ENCODE measurements at regions not wholly inside any gene's neighbourhood (a gene's known extent, or its start where the extent isn't known, plus 50 kb on each side); places are given as distances from the start of the nearest gene placed in this dataset.

- Histone ChIP-seq H3K36me3 (ENCODE audit: control insufficient read depth in 2 of 2, insufficient read depth in 1 of 2, low read length in 2 of 2) (no peaks in the 10 kb centered on the region), H3K27ac (ENCODE audit: extremely low read depth, low read depth, low read length) (no peak overlapping the region), H3K4me1 (ENCODE audit: control insufficient read depth, insufficient read depth, low read length) (no peaks in the 10 kb centered on the region; the same call in 1 of the 2 replicates), H3K9me3 (ENCODE audit: control insufficient read depth, insufficient read depth, low read depth, low read length) (no peaks in the 10 kb centered on the region), H3K4me3 (ENCODE audit: low read depth, low read length) (no peak overlapping the region)
- ChIA-PET CTCF (no interaction called here), POLR2A (no interaction called here)
- TF ChIP-seq ZNF48 (tag by site-specific recombination; IDR thresholded peaks at IDR 0.05) (no peak), ZNF266 (tag by site-specific recombination; IDR thresholded peaks at IDR 0.05; ENCODE audit: low read depth) (no peak), ZNF704 (tag by site-specific recombination; IDR thresholded peaks at IDR 0.05) (no peak), ZNF341 (tag by site-specific recombination; IDR thresholded peaks at IDR 0.05; ENCODE audit: low read depth) (peak; percentile 74), ZNF664 (tag by site-specific recombination; IDR thresholded peaks at IDR 0.05) (no peak), ZBTB44 (tag by site-specific recombination; IDR thresholded peaks at IDR 0.05) (no peak)
Observed at GRCh38 chr5:67639313-67639712, 442.7 kb upstream of the CD180 start.

- Histone ChIP-seq H3K9me3 (ENCODE audit: control insufficient read depth, insufficient read depth, low read depth, low read length) (no peaks in the 10 kb centered on the region), H3K4me1 (ENCODE audit: control insufficient read depth, insufficient read depth, low read length) (no peaks in the 10 kb centered on the region), H3K4me3 (ENCODE audit: low read depth, low read length) (no peak overlapping the region), H3K27ac (ENCODE audit: extremely low read depth, low read depth, low read length) (no peak overlapping the region), H3K36me3 (ENCODE audit: control insufficient read depth in 2 of 2, insufficient read depth in 1 of 2, low read length in 2 of 2) (no peaks in the 10 kb centered on the region)
- TF ChIP-seq, protein P1, sequence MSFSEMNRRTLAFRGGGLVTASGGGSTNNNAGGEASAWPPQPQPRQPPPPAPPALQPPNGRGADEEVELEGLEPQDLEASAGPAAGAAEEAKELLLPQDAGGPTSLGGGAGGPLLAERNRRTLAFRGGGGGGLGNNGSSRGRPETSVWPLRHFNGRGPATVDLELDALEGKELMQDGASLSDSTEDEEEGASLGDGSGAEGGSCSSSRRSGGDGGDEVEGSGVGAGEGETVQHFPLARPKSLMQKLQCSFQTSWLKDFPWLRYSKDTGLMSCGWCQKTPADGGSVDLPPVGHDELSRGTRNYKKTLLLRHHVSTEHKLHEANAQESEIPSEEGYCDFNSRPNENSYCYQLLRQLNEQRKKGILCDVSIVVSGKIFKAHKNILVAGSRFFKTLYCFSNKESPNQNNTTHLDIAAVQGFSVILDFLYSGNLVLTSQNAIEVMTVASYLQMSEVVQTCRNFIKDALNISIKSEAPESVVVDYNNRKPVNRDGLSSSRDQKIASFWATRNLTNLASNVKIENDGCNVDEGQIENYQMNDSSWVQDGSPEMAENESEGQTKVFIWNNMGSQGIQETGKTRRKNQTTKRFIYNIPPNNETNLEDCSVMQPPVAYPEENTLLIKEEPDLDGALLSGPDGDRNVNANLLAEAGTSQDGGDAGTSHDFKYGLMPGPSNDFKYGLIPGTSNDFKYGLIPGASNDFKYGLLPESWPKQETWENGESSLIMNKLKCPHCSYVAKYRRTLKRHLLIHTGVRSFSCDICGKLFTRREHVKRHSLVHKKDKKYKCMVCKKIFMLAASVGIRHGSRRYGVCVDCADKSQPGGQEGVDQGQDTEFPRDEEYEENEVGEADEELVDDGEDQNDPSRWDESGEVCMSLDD (tag by site-specific recombination; IDR thresholded peaks at IDR 0.05) = no peak
- TF ChIP-seq ZNF266 (tag by site-specific recombination; IDR thresholded peaks at IDR 0.05; ENCODE audit: low read depth) (no peak), ZNF175 (tag by site-specific recombination; IDR thresholded peaks at IDR 0.05) (no peak), HOXD13 (CRISPR knock-in tag; IDR thresholded peaks at IDR 0.05; ENCODE audit: borderline replicate concordance) (no peak), ZNF2 (tag by site-specific recombination; IDR thresholded peaks at IDR 0.05) (no peak), ZNF23 (tag by site-specific recombination; IDR thresholded peaks at IDR 0.05; ENCODE audit: borderline replicate concordance) (no peak), ZNF48 (tag by site-specific recombination; IDR thresholded peaks at IDR 0.05) (no peak), ZNF121 (tag by site-specific recombination; IDR thresholded peaks at IDR 0.05) (no peak), KLF8 (tag by site-specific recombination; IDR thresholded peaks at IDR 0.05) (no peak), ZBTB21 (tag by site-specific recombination; IDR thresholded peaks at IDR 0.05) (no peak), AEBP2 (tag by site-specific recombination; IDR thresholded peaks at IDR 0.05; ENCODE audit: borderline replicate concordance) (no peak), ZNF391 (tag by site-specific recombination; IDR thresholded peaks at IDR 0.05; ENCODE audit: borderline replicate concordance, low read depth) (no peak)
- TF ChIP-seq, protein P2, sequence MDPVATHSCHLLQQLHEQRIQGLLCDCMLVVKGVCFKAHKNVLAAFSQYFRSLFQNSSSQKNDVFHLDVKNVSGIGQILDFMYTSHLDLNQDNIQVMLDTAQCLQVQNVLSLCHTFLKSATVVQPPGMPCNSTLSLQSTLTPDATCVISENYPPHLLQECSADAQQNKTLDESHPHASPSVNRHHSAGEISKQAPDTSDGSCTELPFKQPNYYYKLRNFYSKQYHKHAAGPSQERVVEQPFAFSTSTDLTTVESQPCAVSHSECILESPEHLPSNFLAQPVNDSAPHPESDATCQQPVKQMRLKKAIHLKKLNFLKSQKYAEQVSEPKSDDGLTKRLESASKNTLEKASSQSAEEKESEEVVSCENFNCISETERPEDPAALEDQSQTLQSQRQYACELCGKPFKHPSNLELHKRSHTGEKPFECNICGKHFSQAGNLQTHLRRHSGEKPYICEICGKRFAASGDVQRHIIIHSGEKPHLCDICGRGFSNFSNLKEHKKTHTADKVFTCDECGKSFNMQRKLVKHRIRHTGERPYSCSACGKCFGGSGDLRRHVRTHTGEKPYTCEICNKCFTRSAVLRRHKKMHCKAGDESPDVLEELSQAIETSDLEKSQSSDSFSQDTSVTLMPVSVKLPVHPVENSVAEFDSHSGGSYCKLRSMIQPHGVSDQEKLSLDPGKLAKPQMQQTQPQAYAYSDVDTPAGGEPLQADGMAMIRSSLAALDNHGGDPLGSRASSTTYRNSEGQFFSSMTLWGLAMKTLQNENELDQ (tag by site-specific recombination; IDR thresholded peaks at IDR 0.05; ENCODE audit: low read depth) = no peak
- POLR2A ChIA-PET = no interaction called here
- CTCF ChIA-PET = no interaction called here
Observed at GRCh38 chr5:67636850-67637524, 440.4 kb upstream of the CD180 start.

Measured in HEK293 (cell line).